Panc1 (cell line): ENCODE measurements at regions not wholly inside any gene's neighbourhood (a gene's known extent, or its start where the extent isn't known, plus 50 kb on each side); places are given as distances from the start of the nearest gene placed in this dataset.

Source experiments
- ATAC-seq: fragments of 200-7000 bp; cut with Tn5 transposase; 2 replicates; pipeline ENCODE4 v1.9.1; 2020; ENCODE audit warnings: mild to moderate bottlenecking, moderate library complexity
- BruUV-seq: library from RNA; stranded (reverse); fragments of 400-500 nt; replicated peaks from 2 replicates; lab custom pipeline; 2021; lab: Mats Ljungman, UMichigan
- CTCF ChIA-PET: fragments of 300-600 bp; sonication (Branson Sonifier 250); formaldehyde crosslinking; loops from one replicate; lab custom pipeline; 2022; ENCODE audit warnings: antibody characterized with exemption; lab: Charles Lee
- POLR2A ChIA-PET: fragments of 300-600 bp; sonication (Branson Sonifier 250); formaldehyde crosslinking; loops from one replicate; lab custom pipeline; 2022; ENCODE audit warnings: antibody characterized with exemption; lab: Charles Lee
- DNase-seq: peaks from one replicate; pipeline ENCODE4 v3.0.0-alpha.2; 2010; ENCODE audit warnings: low read depth, low spot score
- H3K27ac ChIP-seq: 2 replicates; pipeline ENCODE4 v1.5.1; 2011; ENCODE audit warnings: mild to moderate bottlenecking, low read length, inconsistent platforms
- H3K27me3 ChIP-seq: fragments of 200-500 bp; sonication (Bioruptor generic); 2 replicates; pipeline ENCODE4 v1.6.0; 2014; ENCODE audit warnings: low read length, inconsistent platforms; ENCODE audit not compliant: control insufficient read depth, insufficient read depth
- H3K36me3 ChIP-seq: fragments of 200-500 bp; sonication (Bioruptor generic); 2 replicates; pipeline ENCODE4 v1.5.1; 2014; ENCODE audit warnings: inconsistent platforms, mild to moderate bottlenecking, low read length, moderate library complexity; ENCODE audit not compliant: control insufficient read depth, insufficient read depth
- H3K4me1 ChIP-seq: 2 replicates; pipeline ENCODE4 v1.5.1; 2011; ENCODE audit warnings: inconsistent platforms, mild to moderate bottlenecking, low read length, moderate library complexity; ENCODE audit not compliant: control insufficient read depth, insufficient read depth
- H3K4me3 ChIP-seq, 2 experiments: 2 replicates each; pipeline ENCODE4 v1.5.1; 2011 to 2012; ENCODE audit warnings: low read depth in 2 of 2, low read length in 2 of 2, mild to moderate bottlenecking in 2 of 2, inconsistent platforms in 1 of 2, moderate library complexity in 1 of 2
- H3K9me3 ChIP-seq: fragments of 200-500 bp; sonication (Bioruptor generic); 2 replicates; pipeline ENCODE4 v1.5.1; 2014; ENCODE audit warnings: low read depth, mild to moderate bottlenecking, inconsistent platforms, low read length, moderate library complexity; ENCODE audit not compliant: control insufficient read depth, insufficient read depth
- POLR2AphosphoS5 ChIP-seq: IDR thresholded peaks from 2 replicates; pipeline ENCODE4 v1.6.1; 2012; ENCODE audit warnings: mild to moderate bottlenecking, low read depth, low read length, moderate library complexity
- SIN3A ChIP-seq: IDR thresholded peaks from 2 replicates; pipeline ENCODE4 v1.6.1; 2012; ENCODE audit warnings: low read depth, mild to moderate bottlenecking, low read length, moderate library complexity, borderline replicate concordance; ENCODE audit not compliant: insufficient read depth
- TCF7L2 ChIP-seq: IDR thresholded peaks from 2 replicates; pipeline ENCODE4 v1.6.1; 2011; ENCODE audit warnings: mild to moderate bottlenecking, low read depth, low read length, inconsistent platforms
- in situ Hi-C: cut with HindIII; loops from 2 replicates; pipeline ENCODE4 v1.10.0; 2016; ENCODE audit warnings: low sequenced_read_pairs, low pct_unique_long_range_greater_than_20kb
- intact Hi-C: fragments of 100-400 bp; cut with micrococcal nuclease; formaldehyde crosslinking; loops from one replicate; pipeline ENCODE4 v1.10.0; 2022; ENCODE audit not compliant: unreplicated experiment
- TF ChIP-seq, protein P1 (sequence below), 2 experiments: IDR thresholded peaks; 2 replicates each; pipeline ENCODE4 v1.6.1; 2011 to 2012; ENCODE audit warnings: low read depth in 2 of 2, control low read depth in 1 of 2, low read length in 1 of 2, mild to moderate bottlenecking in 1 of 2, moderate library complexity in 1 of 2; ENCODE audit not compliant: insufficient read depth in 1 of 2
- TF ChIP-seq, protein P2 (sequence below): fragments of 450-650 bp; IDR thresholded peaks from 2 replicates; pipeline ENCODE4 v1.5.1; 2017; ENCODE audit warnings: mild to moderate bottlenecking

DNA sequence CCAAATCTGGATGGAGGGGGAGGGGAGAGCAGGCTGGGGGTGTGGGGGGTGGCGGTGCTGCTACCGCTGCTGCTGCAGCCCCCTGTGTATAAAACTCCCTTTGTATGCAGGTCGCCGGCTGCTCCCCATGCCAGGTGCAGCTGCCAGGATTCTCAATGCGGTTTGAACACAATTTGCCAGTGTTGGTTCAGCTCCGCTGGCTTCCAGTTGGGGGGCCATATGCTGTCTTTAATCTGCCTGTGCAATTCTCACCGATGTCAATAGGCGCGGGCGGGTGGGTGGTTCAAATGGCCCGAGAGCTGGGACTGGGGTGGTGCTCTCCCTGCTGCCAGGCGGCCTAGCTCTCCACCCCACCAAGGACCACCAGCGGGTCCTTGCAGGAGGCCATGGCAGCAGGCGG, 257.6 kb downstream of the BCOR start:
- H3K27me3 ChIP-seq = no peaks in the 10 kb centered on the region
- intact Hi-C loops (no loop called here), in situ Hi-C loops (no loop called here)
- DNase-seq (no peak), ATAC-seq (no peak)
- no peaks in the 10 kb centered on the region for H3K36me3 ChIP-seq
- H3K9me3 ChIP-seq = no peaks in the 10 kb centered on the region
- TF ChIP-seq TCF7L2 (no peak), SIN3A (no peak), POLR2AphosphoS5 (no peak)
- TF ChIP-seq, protein P1, sequence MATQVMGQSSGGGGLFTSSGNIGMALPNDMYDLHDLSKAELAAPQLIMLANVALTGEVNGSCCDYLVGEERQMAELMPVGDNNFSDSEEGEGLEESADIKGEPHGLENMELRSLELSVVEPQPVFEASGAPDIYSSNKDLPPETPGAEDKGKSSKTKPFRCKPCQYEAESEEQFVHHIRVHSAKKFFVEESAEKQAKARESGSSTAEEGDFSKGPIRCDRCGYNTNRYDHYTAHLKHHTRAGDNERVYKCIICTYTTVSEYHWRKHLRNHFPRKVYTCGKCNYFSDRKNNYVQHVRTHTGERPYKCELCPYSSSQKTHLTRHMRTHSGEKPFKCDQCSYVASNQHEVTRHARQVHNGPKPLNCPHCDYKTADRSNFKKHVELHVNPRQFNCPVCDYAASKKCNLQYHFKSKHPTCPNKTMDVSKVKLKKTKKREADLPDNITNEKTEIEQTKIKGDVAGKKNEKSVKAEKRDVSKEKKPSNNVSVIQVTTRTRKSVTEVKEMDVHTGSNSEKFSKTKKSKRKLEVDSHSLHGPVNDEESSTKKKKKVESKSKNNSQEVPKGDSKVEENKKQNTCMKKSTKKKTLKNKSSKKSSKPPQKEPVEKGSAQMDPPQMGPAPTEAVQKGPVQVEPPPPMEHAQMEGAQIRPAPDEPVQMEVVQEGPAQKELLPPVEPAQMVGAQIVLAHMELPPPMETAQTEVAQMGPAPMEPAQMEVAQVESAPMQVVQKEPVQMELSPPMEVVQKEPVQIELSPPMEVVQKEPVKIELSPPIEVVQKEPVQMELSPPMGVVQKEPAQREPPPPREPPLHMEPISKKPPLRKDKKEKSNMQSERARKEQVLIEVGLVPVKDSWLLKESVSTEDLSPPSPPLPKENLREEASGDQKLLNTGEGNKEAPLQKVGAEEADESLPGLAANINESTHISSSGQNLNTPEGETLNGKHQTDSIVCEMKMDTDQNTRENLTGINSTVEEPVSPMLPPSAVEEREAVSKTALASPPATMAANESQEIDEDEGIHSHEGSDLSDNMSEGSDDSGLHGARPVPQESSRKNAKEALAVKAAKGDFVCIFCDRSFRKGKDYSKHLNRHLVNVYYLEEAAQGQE (IDR thresholded peaks at IDR 0.05; ENCODE audit: insufficient read depth in 1 of 2, low read depth in 2 of 2, low read length in 1 of 2) = no peak
- TF ChIP-seq, protein P2, sequence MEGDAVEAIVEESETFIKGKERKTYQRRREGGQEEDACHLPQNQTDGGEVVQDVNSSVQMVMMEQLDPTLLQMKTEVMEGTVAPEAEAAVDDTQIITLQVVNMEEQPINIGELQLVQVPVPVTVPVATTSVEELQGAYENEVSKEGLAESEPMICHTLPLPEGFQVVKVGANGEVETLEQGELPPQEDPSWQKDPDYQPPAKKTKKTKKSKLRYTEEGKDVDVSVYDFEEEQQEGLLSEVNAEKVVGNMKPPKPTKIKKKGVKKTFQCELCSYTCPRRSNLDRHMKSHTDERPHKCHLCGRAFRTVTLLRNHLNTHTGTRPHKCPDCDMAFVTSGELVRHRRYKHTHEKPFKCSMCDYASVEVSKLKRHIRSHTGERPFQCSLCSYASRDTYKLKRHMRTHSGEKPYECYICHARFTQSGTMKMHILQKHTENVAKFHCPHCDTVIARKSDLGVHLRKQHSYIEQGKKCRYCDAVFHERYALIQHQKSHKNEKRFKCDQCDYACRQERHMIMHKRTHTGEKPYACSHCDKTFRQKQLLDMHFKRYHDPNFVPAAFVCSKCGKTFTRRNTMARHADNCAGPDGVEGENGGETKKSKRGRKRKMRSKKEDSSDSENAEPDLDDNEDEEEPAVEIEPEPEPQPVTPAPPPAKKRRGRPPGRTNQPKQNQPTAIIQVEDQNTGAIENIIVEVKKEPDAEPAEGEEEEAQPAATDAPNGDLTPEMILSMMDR = no peak
- no peak overlapping the region for H3K4me3 ChIP-seq
- no peaks in the 10 kb centered on the region for H3K4me1 ChIP-seq
- no TSS peak for BruUV-seq
- H3K27ac ChIP-seq = no peak overlapping the region
- ChIA-PET POLR2A (no interaction called here), CTCF (no interaction called here)

GRCh38 chrX:39840581-39841093, 257.1 kb downstream of the BCOR start:
- no peaks in the 10 kb centered on the region for H3K27me3 ChIP-seq
- no peak for TF ChIP-seq TCF7L2
- TF ChIP-seq, protein P1 (IDR thresholded peaks at IDR 0.05; ENCODE audit: insufficient read depth in 1 of 2, low read depth in 2 of 2, low read length in 1 of 2) = no peak
- TF ChIP-seq, protein P2 = no peak
- no peak for TF ChIP-seq SIN3A
- TF ChIP-seq POLR2AphosphoS5 = no peak
- ChIA-PET CTCF (no interaction called here), POLR2A (no interaction called here)
- no peaks in the 10 kb centered on the region for H3K36me3 ChIP-seq
- in situ Hi-C loops = no loop called here
- BruUV-seq = no TSS peak
- DNase-seq (no peak), ATAC-seq (no peak)
- H3K4me1 ChIP-seq = no peaks in the 10 kb centered on the region
- no peak overlapping the region for H3K27ac ChIP-seq
- H3K4me3 ChIP-seq = no peak overlapping the region
- no peaks in the 10 kb centered on the region for H3K9me3 ChIP-seq
- intact Hi-C loops = no loop called here
